NCI-H146 treated with DMSO at 0.1 percent for 48 hours (cell line): ENCODE measurements at regions not wholly inside any gene's neighbourhood (a gene's known extent, or its start where the extent isn't known, plus 50 kb on each side); places are given as distances from the start of the nearest gene placed in this dataset.
"Not testable (repeated sequence)": the region's sequence is repeated elsewhere in the genome, so short reads cannot be mapped to it uniquely, and the experiment has no call there.

Experiments
- DNase-seq: peaks from one replicate; lab custom pipeline; 2025; ENCODE audit not compliant: unreplicated experiment; lab: John Stamatoyannopoulos, UW

DNA sequence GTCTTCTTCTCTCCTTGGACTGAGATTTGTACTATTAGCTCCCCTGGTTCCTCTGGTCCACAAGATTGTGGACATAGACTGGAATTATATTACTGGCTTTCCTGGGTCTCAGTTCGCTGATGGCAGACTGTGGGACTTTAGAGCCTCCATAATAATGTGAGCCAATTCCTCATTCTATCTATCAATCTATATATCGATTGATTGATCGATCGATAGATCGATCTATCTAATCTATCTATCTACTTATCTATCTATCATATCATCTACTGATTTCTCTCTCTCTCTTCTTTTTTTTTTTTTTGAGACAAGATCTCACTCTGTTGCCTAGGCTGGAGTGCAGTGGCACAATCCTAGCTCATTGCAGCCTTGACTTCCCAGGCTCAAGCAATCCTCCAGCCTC is 51.5 kb upstream of the DDR1 start:
- DNase-seq = no peak

DNA sequence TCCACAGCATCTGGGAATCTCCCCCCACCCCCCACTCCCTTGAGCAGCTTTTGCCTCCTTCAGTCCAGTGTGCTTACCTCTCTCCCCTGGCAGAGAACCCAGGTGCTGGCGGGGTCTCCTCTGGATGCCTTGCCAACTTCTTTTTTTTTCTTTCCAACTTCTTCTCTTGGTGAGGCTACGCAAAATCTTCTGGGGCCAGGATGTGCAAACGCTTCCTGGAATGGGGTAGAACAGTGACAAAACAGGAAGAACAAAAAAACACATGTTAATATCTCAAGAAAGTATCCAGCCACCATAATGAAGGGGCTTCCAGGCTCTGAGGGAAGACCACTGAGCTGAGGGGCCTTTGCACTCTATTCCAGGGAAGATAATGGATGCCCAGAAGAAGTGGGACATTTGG is 53.9 kb upstream of the DDR1 start:
- no peak for DNase-seq

DNA sequence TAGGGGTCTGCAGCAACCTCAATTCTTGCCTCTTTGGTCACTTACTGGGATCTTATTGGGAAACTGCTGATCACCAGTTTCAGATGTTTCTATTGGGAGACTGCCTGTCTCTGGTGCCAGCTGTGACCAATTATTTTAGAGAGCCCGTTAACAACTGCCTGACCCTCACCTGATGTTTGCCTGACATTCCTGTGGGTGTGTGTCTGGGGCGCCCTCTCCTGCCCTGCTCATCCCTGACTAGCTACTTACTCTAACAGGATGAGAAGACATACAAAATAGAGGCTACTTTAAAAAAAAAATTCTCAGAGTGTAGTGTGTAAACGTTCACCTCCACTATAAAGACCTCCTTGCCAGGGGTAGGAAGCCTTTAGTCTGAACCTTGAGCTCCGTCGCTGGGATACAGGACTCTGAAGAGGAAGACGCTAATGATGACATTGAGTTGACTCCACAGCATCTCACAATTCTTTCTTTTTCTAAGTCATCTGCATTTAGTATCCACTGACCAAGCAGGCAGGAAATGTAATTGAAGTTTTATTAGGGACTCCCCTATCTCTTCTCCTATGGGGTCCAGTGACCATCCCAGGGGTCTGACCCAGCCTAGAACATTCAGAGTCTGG is 54.6 kb upstream of the DDR1 start:
- DNase-seq = no peak

DNA sequence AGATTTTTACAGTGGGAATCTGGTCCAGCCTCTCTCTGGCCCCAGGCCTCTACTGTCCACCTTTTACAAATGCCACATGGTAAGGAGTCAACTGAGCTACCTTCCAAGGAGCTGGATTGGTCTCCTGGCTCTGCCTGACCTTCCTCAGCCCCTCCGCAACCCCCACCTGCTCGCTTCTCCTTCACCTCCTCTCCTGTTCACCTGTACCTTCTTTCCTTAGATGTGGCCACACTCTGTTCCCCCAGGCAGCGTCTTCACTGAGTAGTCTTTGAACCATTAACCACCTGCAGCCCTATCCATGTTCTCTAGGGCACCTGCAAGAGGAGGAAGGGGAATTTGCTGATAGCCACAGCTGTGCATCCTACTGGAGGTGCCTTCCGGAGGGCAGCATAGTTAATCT is 55.3 kb upstream of the DDR1 start:
- DNase-seq = no peak

DNA sequence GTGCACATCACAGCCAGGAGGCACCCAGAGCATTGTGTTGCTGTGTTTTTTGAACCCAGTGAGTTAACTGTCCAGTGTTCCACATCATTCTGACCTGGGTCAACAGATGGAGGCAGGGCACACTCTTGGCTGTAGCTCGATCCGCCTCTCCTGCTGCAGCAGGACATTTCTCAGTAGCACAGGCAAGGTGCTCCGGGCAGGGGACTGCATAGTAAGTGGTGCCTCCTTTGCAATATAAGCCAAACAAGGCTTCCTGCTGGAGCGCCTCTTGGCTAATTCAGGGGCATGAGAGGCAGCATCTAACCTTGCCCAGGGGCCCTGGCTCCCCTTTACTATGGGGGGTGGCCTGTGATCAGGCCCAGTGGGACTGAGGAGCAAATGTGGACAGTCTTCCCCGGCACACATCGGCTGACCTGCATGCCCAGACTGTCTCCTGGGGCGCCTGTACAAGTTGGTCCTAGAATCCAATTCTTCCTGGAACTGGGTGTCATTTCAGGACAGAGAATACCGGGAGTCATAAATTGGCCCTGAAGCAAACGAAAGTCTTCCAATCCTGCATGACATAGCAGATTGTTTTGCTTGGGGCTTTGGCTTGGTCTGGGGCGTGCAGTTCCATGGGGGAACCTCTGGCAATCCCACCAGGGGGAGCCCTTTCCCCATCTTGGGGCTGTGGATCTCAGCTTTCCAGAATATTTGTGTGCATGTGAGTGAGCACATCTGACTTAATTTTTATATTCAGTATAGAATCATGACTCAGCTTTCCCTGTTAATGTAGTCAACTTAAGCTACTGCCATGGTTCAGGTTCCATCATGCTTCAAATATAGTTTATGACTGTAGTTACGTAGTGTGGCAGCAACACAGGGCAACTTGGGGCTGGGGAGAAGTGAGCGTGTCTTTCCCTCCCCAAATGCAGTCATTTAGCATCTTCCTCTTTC is 56.0 kb upstream of the DDR1 start:
- peak; percentile 45 for DNase-seq

DNA sequence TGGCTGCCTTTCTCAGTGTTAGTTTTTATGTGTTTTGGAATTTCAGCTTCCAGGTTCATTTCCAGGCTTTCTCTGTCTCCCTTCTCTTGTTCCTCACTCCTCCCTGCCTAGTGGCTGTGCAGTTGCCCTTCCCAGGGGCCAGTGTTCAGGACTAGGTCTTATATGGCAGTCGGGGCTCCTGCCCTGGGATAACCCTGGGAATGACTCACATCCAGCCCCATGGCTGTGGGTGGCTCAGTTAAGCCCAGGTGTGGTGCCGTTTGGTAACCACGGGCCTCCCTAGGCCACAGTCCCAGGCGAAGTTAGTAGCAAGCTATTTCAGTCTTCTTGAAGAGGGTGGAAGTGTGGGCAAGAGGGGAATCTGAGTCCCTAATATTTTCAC is 57.4 kb upstream of the DDR1 start:
- DNase-seq = no peak

DNA sequence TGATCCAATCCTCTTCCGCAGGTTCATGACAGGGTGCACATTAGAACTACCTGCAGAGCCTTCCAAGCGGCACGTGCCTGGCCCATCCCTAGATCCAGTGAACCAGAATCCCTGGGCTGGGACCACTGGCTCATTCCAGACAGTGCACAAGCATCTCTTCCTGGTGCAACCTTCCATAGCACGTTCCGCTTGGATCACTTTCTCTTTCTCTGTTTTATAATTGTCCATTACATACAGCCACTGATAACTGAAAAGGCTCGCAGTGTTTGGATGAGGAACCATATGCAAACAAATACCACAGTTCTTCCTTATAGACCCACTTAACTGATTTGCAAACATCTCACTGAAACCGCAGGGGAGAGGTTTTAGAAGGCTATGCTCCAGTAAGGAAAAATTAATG is 59.6 kb upstream of the DDR1 start:
- DNase-seq = peak; percentile 57

DNA sequence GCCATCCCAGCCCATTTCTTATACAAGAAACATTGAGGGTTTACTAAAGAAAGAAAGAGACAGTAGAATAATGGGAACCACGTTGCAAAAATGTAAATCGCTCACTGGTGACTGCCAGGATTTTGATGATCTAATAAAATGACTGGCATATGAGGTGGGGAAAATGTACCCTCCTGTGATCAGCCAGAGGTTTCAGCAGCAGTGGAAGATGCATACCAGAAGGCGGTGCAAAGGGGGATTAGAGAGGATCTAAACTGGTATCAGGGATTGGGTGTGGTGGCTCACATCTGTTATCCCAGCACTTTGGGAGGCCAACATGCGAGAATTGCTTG is 60.8 kb upstream of the DDR1 start:
- DNase-seq = no peak

DNA sequence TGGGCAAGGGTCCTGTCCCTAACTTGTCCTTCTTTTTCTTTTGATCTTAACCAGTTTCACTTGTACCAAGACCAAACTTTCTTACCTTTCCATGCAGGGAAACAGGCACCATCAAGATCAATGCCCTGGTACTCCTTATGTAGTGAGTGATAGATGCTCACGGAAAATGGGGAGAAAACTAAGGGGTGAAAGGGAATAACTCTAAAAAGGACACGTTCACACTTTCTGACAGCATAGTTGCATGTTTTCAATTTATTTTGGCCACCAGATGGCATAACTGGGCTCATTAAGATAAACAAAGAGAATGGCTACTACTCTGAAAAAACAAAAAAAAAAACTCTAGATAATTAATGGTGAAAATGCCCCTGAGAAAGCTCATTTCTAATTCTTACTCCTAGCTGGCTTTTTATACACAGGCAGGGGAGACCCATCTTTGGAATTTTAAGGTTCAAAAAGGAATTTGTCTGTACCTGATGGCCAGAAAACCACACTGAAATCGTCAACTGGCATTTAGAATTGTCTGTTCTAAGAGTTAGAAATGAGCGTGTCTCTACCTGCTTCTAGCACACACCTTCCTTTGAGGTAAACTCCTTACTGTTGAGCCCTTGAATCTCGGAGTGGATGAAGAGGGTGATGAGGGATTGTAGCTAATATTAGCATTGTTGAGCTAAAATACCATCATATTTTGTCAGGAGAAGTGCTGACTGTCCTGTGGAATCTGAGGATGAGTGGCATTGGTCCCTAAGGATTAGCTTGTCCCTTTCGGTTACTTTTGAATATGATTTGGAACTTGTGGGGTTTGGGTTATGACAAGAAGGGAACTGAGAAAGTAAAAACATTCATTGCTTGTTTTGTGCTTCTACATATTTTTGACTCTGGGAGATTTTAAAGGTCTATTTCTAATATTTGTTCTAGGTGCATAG is 62.2 kb upstream of the DDR1 start:
- no peak for DNase-seq

DNA sequence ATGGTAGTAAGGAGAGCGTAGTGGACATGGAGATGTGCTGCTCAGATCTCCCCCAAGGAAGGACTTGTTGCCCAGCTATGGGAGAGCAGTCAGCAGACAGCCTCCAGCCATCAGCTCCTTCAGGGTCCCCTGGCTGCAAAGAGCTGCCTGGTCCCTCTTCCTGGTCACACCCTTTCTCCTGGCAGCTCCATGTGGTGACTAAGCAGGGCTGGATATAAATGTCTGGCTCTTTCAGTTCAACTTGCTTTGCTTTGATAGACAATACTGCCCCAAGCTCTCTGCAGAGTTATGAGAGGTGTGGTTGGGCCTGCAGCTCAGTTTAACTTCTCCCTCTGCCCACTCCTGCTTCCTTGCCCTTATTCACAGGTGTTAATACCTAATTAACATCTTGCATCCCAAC is 64.1 kb upstream of the DDR1 start:
- DNase-seq = no peak

DNA sequence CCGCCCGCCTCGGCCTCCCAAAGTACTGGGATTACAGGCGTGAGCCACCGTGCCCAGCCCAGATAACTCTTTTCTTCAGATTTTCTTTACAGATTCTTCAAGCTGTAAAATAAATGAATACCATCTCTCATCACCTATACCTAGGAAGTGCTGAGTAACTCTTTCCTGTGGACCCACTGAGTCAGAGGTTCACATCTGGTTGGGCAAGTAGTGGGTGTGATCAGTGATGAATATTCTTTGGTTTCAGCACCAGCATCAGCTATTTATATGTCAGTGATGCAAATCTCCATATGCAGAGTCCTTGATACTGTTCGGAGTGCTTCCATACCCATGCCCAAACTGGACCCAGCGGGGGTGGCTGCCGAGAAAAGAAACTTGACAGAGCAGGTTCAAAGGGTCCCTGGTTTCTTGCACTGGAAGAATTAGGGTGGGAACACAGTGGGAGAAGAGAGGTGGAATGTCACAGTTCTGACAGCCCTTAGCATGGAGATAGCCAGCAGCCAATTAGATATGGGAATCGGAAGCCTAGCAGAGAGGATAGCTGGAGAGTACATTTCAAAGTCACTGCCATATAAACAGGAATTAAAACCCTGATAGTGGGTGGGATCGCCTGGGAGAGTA is 64.9 kb upstream of the DDR1 start:
- DNase-seq = no peak

DNA sequence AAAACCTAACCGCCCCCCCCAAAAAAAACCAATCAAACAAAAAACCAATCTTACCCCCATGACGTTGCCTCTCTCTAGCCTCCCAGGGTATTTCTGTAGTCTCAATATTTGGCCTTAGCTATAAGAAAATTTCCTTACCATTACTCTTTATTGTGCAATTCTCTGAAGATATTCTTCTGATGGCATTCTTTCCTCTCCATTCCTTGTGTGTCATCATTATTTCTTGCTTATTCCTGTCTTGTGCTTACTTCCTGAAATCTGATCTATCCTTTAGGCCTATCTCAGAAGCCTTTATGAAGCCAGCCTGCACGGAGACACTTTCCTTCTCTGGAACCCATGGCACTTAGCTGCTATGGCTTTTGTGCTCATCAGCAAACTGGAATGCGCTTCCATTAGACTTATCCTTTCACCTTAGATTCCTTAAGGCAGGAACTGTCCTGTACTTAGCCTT is 65.9 kb upstream of the DDR1 start:
- DNase-seq = no peak

DNA sequence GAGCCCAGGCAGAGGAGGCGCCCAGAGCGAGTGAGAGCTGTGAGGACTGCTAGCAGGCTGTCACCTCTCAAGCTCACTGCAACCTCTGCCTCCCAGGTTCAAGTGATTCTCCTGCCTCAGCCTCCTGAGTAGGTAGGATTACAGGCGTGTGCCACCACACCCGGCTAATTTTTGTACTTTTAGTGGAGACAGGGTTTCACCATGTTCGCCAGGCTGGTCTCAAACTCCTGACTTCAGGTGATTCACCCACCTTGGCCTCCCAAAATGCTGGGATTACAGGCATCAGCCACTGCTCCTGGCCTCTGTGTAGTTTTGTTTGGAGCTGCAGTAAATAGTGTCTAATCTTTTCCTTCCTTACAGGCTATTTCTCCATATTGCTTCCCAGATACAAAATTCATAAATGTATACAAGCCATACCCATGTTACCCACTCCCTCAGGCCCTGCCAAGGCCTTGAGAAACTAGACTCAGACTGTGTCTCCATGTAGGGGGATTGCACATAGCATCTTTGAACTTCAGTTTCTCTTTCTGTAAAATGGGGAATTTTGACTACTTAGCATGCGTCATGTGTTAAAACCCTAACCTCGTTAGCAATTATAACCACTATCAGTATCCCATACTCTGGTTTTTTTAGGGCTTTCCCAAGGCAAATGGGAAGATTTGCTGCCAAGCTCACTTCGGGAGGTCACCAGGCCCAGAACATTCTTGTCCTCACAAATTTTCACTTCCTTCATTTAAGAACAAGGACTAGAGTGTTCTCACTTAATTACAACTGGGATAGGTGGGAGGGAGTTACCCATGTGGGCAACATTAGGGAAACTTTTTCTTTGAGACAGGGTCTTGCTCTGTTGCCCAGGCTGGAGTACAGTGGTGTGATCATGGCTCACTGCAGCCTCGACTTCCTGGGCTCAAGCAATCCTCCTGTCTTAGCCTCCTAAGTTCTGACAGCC is 67.3 kb upstream of the DDR1 start:
- no peak for DNase-seq

DNA sequence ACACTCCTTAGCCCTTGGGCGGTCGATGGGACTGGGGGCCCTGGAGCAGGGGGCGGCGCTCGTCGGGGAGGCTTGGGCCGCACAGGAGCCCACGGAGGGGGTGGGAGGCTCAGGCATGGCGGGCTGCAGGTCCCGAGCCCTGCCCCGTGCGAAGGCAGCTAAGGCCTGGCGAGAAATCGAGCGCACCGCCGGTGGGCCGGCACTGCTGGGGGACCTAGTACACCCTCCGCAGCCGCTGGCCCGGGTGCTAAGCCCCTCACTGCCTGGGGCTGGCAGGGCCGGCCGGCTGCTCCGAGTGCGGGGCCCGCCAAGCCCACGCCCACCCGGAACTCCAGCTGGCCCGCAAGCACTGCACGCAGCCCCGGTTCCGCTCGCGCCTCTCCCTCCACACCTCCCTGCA is 68.0 kb upstream of the DDR1 start:
- not testable (repeated sequence) for DNase-seq

DNA sequence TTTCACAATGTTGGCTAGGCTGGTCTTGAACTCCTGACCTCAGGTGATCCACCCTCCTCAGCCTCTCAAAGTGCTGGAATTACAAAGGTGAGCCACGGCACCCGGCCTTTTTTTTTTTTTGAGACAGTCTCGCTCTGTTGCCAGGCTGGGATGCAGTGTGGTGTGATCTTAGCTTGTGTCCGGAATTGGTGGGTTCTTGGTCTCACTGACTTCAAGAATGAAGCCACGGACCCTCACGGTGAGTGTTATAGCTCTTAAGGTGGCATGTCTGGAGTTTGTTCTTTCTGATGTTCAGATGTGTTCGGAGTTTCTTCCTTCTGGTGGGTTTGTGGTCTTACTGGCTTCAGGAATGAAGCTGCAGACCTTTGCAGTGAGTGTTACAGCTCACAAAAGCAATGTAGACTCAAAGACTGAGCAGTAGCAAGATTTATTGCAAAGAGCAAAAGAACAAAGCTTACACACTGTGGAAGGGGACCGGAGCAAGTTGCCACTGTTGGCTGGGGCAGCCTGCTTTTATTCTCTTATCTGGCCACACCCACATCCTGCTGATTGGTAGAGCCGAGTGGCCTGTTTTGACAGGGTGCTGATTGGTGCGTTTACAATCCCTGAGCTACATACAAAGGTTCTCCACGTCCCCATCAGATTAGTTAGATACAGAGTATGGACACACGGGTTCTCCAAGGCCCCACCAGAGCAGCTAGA is 69.1 kb upstream of the DDR1 start:
- not testable (repeated sequence) for DNase-seq

DNA sequence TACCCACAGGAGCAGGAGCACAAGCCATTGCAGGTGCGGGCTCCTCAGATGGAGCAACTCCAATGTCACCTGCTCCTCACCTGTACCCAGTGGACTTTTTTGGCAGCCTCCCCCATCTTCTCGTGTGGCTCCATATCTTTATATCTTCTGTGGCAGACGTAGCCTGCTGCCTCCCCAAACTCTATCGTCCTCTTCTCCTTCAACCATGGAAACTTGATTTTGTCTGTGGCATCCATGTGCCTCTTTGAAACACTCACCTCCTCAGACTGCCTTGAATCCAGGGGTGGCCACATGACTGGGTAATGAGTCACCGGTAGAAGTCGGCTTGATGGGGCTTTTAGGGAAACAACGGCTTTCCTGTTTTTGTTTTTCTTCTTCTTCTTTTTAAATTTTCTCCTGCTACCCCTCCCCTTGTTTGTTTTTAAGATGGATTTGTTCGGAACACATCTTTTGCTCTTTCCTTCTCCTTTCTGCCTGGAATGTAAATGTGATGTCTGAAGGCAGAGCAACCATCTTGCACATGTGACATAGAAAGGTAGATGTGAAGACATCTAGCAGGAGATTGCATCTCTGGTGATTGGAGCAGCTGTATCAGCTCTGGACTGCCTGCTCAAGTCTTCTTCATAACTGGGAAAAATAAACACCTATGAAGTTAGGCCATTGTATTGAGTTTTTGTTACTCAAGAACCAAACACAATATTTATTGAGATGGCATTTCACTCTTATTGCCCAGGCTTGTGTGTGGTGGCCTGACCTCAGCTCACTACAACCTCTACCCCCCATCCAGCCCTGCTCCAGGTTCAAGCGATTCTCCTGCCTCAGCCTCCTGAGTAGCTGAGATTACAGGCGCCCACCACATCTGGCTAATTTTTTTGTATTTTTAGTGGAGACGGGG is 69.9 kb upstream of the DDR1 start:
- no peak for DNase-seq

DNA sequence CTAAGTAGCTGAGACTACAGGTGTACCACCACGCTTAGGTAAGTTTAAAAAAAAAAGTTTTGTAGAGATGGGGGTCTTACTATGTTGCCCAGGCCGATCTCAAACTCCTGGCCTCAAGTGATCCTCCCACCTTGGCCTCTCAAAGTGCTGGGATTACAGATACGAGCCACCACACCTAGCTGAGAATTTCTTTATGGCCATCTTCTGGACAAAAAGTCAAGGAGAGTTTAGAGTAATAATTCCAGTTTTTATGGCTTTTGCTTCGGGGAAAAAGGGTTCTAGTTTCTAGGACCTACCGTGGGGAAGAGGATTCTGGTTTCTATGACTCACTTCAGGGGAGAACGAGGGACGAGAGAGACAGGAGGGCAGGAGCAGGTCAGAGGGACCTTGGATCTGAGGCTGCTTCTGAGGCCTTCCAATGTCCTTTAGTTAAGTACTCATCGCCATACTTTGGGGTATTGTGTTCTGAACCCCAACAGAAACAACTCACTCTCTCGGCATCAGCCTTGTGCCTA is 69.3 kb upstream of the IER3 start:
- no peak for DNase-seq

DNA sequence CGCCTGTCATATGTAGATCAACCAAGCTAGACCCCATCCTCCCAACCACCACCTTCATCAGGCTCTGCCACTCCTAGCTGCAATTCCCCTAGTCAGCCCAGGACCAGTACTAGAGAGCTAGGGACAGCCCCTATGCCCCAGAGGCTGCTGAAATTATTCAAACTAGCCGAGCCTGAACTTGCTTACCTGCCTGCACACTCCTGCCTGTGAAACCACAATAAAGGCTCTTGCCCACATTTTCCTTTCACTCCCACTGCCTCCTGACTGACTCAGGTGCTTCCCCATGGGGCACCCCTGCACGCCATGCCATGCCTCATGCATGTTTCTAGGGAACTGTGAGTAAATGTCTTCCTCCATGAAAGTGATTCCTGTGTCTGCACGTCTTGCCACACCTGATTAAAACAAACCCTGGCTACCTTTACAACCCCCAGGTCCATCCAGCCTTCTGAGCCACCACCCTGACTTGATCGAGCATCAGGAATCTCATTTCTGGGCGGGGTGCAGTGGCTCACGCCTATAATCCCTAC is 66.5 kb upstream of the IER3 start:
- no peak for DNase-seq
